Stomach smooth muscle (tissue), 2 donors: ENCODE measurements at regions not wholly inside any gene's neighbourhood (a gene's known extent, or its start where the extent isn't known, plus 50 kb on each side); places are given as distances from the start of the nearest gene placed in this dataset.
A peak's percentile ranks its signal among the peaks of the same experiment; 100 is the strongest.

Experiments
- H3K27ac ChIP-seq: one replicate; pipeline ENCODE4 v1.7.0; 2013; ENCODE audit warnings: mild to moderate bottlenecking, low read length, inconsistent platforms
- H3K27me3 ChIP-seq, 2 donors: one replicate each; pipeline ENCODE4 v1.7.0; 2013; ENCODE audit warnings: low read length in 2 of 2; ENCODE audit not compliant: insufficient read depth in 2 of 2, control insufficient read depth in 1 of 2
- H3K36me3 ChIP-seq, 2 donors: one replicate each; pipeline ENCODE4 v1.7.0; 2013; ENCODE audit warnings: low read length in 2 of 2; ENCODE audit not compliant: control insufficient read depth in 2 of 2, insufficient read depth in 2 of 2
- H3K4me1 ChIP-seq: one replicate; pipeline ENCODE4 v1.7.0; 2013; ENCODE audit warnings: low read length; ENCODE audit not compliant: control insufficient read depth, insufficient read depth
- H3K4me3 ChIP-seq, 2 donors: one replicate each; pipeline ENCODE4 v1.7.0; 2013; ENCODE audit warnings: low read length in 2 of 2
- H3K9ac ChIP-seq, 2 donors: one replicate each; pipeline ENCODE4 v1.7.0; 2013; ENCODE audit warnings: low read length in 2 of 2, mild to moderate bottlenecking in 1 of 2
- H3K9me3 ChIP-seq, 2 donors: one replicate each; pipeline ENCODE4 v1.7.0; 2013; ENCODE audit warnings: low read length in 2 of 2; ENCODE audit not compliant: control insufficient read depth in 2 of 2
- donor health status: healthy.
- donor health status: Pancreatic carcinoma.

- H3K4me1 ChIP-seq: no peaks in the 10 kb centered on the region
- H3K27ac ChIP-seq: no peak overlapping the region
- no peak overlapping the region for H3K4me3 ChIP-seq
- H3K36me3 ChIP-seq: no peaks in the 10 kb centered on the region
- no peaks in the 10 kb centered on the region for H3K9me3 ChIP-seq
- no peaks in the 10 kb centered on the region for H3K27me3 ChIP-seq
- no peak overlapping the region for H3K9ac ChIP-seq
Observed at GRCh38 chr10:4557469-4557868, 268.5 kb upstream of the AKR1E2 start.

DNA sequence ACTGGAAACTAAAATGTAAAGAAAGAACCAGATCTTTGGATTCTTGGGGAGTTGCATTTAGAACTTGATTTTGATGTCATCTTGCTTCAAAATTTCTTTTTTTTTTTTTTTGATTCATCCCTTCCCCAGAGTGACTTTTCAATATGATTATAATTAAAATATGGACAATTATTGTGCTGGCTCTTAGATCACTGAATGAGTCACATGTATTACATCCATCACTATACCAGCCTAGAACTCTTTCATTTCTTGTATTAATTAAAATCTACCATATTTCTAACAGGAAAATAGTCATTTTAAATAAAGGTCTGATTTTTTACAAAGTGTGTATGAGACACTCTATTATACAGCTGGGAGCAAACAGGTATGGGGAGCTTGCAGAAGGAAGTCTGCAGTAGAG is 269.5 kb upstream of the AKR1E2 start:
- Histone ChIP-seq H3K27me3 (no peaks in the 10 kb centered on the region), H3K36me3 (no peaks in the 10 kb centered on the region), H3K27ac (no peak overlapping the region), H3K9ac (no peak overlapping the region), H3K4me1 (no peaks in the 10 kb centered on the region), H3K9me3 (no peaks in the 10 kb centered on the region), H3K4me3 (no peak overlapping the region)

GRCh38 chr10:4555920-4556319 is 270.1 kb upstream of the AKR1E2 start:
- Histone ChIP-seq H3K27ac (no peak overlapping the region), H3K9ac (no peak overlapping the region), H3K9me3 (no peaks in the 10 kb centered on the region), H3K36me3 (no peaks in the 10 kb centered on the region), H3K27me3 (no peaks in the 10 kb centered on the region), H3K4me1 (no peaks in the 10 kb centered on the region), H3K4me3 (no peak overlapping the region)

DNA sequence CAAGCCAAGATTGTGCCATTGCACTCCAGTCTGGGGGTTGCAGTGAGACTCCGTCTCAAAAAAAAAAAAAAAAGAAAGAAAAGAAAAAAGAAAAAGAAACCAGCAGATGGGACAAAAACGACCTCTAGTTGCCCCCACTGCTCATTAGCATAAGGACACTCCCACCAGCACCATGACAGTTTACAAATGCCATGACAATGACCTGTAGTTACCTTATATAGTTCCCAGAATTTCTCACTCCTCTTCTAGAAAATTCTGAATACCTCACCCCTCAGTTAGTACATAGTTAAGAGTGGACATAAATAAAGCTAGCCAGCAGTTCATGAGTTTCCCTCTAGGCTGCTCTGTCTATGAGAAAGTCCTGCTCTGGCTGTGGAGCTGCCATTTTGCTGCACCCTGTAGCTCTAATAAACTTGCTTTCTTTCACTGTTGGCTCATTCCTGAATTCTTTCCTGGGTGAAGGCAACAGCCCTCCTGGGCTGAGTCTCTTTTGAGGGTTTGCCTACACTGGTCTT is 276.8 kb upstream of the AKR1E2 start:
- H3K36me3 ChIP-seq: no peaks in the 10 kb centered on the region
- no peak overlapping the region for H3K27ac ChIP-seq
- no peaks in the 10 kb centered on the region for H3K9me3 ChIP-seq
- no peaks in the 10 kb centered on the region for H3K4me1 ChIP-seq
- H3K27me3 ChIP-seq: no peaks in the 10 kb centered on the region
- no peak overlapping the region for H3K9ac ChIP-seq
- no peak overlapping the region for H3K4me3 ChIP-seq

DNA sequence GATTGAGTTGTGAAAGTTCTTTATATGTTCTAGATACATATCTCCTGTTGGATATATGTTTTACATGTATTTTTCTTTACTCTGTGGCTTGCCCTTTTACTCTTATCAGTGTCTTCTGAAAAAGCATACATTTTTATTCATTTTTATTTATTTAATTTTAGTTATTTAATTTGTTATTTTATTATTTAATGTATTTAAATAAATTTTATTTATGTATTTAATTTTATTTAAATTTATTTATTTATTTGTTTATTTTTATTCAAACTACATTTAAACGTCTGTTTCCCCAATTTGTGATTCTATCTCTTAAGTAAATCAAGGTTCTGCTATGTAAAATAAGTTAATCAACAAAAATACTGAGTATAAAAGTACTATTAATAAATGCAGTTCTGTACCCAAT is 279.1 kb upstream of the AKR1E2 start:
- no peaks in the 10 kb centered on the region for H3K4me1 ChIP-seq
- no peaks in the 10 kb centered on the region for H3K9me3 ChIP-seq
- H3K36me3 ChIP-seq: no peaks in the 10 kb centered on the region
- no peak overlapping the region for H3K4me3 ChIP-seq
- no peak overlapping the region for H3K27ac ChIP-seq
- H3K9ac ChIP-seq: no peak overlapping the region
- H3K27me3 ChIP-seq: no peaks in the 10 kb centered on the region

DNA sequence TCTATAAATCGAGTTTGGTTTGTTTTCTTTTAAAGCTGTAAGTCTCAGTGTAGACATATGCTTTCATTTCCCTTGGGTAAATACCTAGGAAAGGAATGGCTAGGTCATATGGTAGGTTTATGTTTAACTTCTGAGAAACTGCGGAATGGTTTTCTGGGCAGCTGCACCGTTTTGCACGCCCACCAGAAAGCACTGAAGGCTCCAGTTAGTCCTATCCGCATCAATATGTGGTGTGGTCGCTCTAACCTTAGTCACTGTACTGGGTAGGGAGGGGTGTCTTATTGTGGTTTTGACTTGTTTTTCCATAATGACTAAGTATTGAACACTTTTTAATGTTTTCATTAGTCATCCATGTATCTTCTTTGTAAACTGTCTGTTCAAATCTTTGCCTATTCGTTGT is 279.5 kb upstream of the AKR1E2 start:
- Histone ChIP-seq H3K27me3 (no peaks in the 10 kb centered on the region), H3K4me1 (no peaks in the 10 kb centered on the region), H3K4me3 (no peak overlapping the region), H3K36me3 (no peaks in the 10 kb centered on the region), H3K9ac (no peak overlapping the region), H3K27ac (no peak overlapping the region), H3K9me3 (peaks cover 0 to 2% of the 10 kb centered on the region in 2 donors)

GRCh38 chr10:4545062-4545461 is 280.9 kb upstream of the AKR1E2 start:
- Histone ChIP-seq H3K4me1 (no peaks in the 10 kb centered on the region), H3K9me3 (peaks cover 3 to 5% of the 10 kb centered on the region in 2 donors), H3K36me3 (no peaks in the 10 kb centered on the region), H3K27ac (no peak overlapping the region), H3K4me3 (no peak overlapping the region), H3K27me3 (no peaks in the 10 kb centered on the region), H3K9ac (no peak overlapping the region)

- Histone ChIP-seq H3K4me3 (peak overlapping the region in 1 of 2 donors; percentile 21), H3K9ac (no peak overlapping the region), H3K36me3 (no peaks in the 10 kb centered on the region), H3K27ac (no peak overlapping the region), H3K4me1 (no peaks in the 10 kb centered on the region), H3K9me3 (peaks cover 3 to 5% of the 10 kb centered on the region in 2 donors), H3K27me3 (no peaks in the 10 kb centered on the region)
Observed at GRCh38 chr10:4543938-4544533, 282.0 kb upstream of the AKR1E2 start.

DNA sequence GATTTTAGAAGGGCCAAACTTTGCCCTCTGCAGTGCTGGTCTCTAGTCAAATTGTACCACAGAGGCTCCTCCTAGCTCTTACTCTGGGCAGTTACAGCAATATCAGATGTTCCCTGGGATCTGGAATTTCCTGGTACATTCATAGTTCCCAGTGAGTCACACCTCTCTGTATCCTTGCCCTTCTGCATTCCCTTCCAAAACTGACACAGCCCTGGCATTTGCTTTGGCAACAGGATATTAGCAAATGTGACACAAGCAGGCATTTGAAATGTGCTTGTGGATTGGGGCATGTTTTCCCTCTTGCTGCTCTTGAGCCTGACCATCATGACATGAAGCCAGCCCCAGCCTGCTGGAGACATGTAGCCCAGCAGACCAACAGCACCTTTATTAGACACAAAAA is 284.7 kb upstream of the AKR1E2 start:
- no peak overlapping the region for H3K4me3 ChIP-seq
- H3K9ac ChIP-seq: no peak overlapping the region
- H3K27me3 ChIP-seq: no peaks in the 10 kb centered on the region
- peaks cover 3 to 5% of the 10 kb centered on the region in 2 donors for H3K9me3 ChIP-seq
- no peaks in the 10 kb centered on the region for H3K4me1 ChIP-seq
- H3K27ac ChIP-seq: no peak overlapping the region
- no peaks in the 10 kb centered on the region for H3K36me3 ChIP-seq

- Histone ChIP-seq H3K36me3 (no peaks in the 10 kb centered on the region), H3K4me3 (no peak overlapping the region), H3K9me3 (peaks cover 3 to 5% of the 10 kb centered on the region in 2 donors), H3K4me1 (no peaks in the 10 kb centered on the region), H3K27ac (no peak overlapping the region), H3K27me3 (no peaks in the 10 kb centered on the region), H3K9ac (no peak overlapping the region)
Observed at GRCh38 chr10:4538016-4538415, 288.0 kb upstream of the AKR1E2 start.

- no peaks in the 10 kb centered on the region for H3K9me3 ChIP-seq
- no peak overlapping the region for H3K27ac ChIP-seq
- no peak overlapping the region for H3K4me3 ChIP-seq
Observed at GRCh38 chr10:4535521-4535920, 290.5 kb upstream of the AKR1E2 start.

More at GRCh38 chr10:4535521-4535920, 290.5 kb upstream of the AKR1E2 start:
- no peaks in the 10 kb centered on the region for H3K36me3 ChIP-seq
- no peaks in the 10 kb centered on the region for H3K27me3 ChIP-seq
- no peaks in the 10 kb centered on the region for H3K4me1 ChIP-seq
- no peak overlapping the region for H3K9ac ChIP-seq
